BLaER1 (cell line): ENCODE measurements at regions not wholly inside any gene's neighbourhood (a gene's known extent, or its start where the extent isn't known, plus 50 kb on each side); places are given as distances from the start of the nearest gene placed in this dataset.
A peak's percentile ranks its signal among the peaks of the same experiment; 100 is the strongest.

Experiments
- H3K27ac ChIP-seq: shearing (Covaris generic); formaldehyde crosslinking; 2 replicates; pipeline ENCODE4 v1.8.1; 2022
- H3K27me3 ChIP-seq: shearing (Covaris generic); formaldehyde crosslinking; 2 replicates; pipeline ENCODE4 v1.8.1; 2022
- H3K36me3 ChIP-seq: shearing (Covaris generic); formaldehyde crosslinking; 2 replicates; pipeline ENCODE4 v1.8.1; 2022
- H3K4me1 ChIP-seq: shearing (Covaris generic); formaldehyde crosslinking; 2 replicates; pipeline ENCODE4 v1.8.1; 2022
- H3K4me2 ChIP-seq: shearing (Covaris generic); formaldehyde crosslinking; 2 replicates; pipeline ENCODE4 v1.8.1; 2022
- H3K4me3 ChIP-seq: shearing (Covaris generic); formaldehyde crosslinking; 2 replicates; pipeline ENCODE4 v1.8.1; 2022
- H3K9ac ChIP-seq: shearing (Covaris generic); formaldehyde crosslinking; 2 replicates; pipeline ENCODE4 v1.8.1; 2022
- H3K9me3 ChIP-seq: shearing (Covaris generic); formaldehyde crosslinking; 2 replicates; pipeline ENCODE4 v1.8.1; 2022
- H4K20me1 ChIP-seq: shearing (Covaris generic); formaldehyde crosslinking; 2 replicates; pipeline ENCODE4 v1.8.1; 2022
- Cebpa-rat ChIP-seq: shearing (Covaris generic); IDR thresholded peaks from 2 replicates; pipeline ENCODE4 v1.8.1; 2022

GRCh38 chr16:79765431-79765830 lies 164.9 kb upstream of the MAF start:
- H3K27me3 ChIP-seq: no peaks in the 10 kb centered on the region
- H3K4me2 ChIP-seq: no peak overlapping the region
- H3K4me1 ChIP-seq: peaks cover 26% of the 10 kb centered on the region
- no peaks in the 10 kb centered on the region for H3K9me3 ChIP-seq
- no peak overlapping the region for H3K4me3 ChIP-seq
- no peak overlapping the region for H3K27ac ChIP-seq
- H4K20me1 ChIP-seq: no peaks in the 10 kb centered on the region
- H3K9ac ChIP-seq: no peak overlapping the region
- H3K36me3 ChIP-seq: no peaks in the 10 kb centered on the region
- TF ChIP-seq Cebpa-rat: no peak

- H3K4me1 ChIP-seq: peaks cover 20% of the 10 kb centered on the region
- no peak overlapping the region for H3K9ac ChIP-seq
- no peaks in the 10 kb centered on the region for H3K27me3 ChIP-seq
- H3K36me3 ChIP-seq: no peaks in the 10 kb centered on the region
- no peaks in the 10 kb centered on the region for H3K9me3 ChIP-seq
- no peaks in the 10 kb centered on the region for H4K20me1 ChIP-seq
- H3K4me2 ChIP-seq: no peak overlapping the region
- TF ChIP-seq Cebpa-rat: no peak
- H3K27ac ChIP-seq: no peak overlapping the region
- H3K4me3 ChIP-seq: no peak overlapping the region
Observed at GRCh38 chr16:79764415-79765110, 164.0 kb upstream of the MAF start.

GRCh38 chr16:79762217-79762616 lies 161.7 kb upstream of the MAF start:
- no peaks in the 10 kb centered on the region for H4K20me1 ChIP-seq
- no peak for TF ChIP-seq Cebpa-rat
- no peak overlapping the region for H3K27ac ChIP-seq
- H3K4me3 ChIP-seq: no peak overlapping the region
- H3K9ac ChIP-seq: no peak overlapping the region
- H3K27me3 ChIP-seq: no peaks in the 10 kb centered on the region
- no peak overlapping the region for H3K4me2 ChIP-seq
- H3K9me3 ChIP-seq: no peaks in the 10 kb centered on the region
- no peaks in the 10 kb centered on the region for H3K4me1 ChIP-seq
- H3K36me3 ChIP-seq: no peaks in the 10 kb centered on the region

- H3K4me2 ChIP-seq: no peak overlapping the region
Observed at GRCh38 chr16:79758615-79759346, 158.2 kb upstream of the MAF start.

GRCh38 chr16:79757968-79758367 lies 157.4 kb upstream of the MAF start:
- no peak overlapping the region for H3K4me2 ChIP-seq
- no peak for TF ChIP-seq Cebpa-rat
- no peaks in the 10 kb centered on the region for H3K9me3 ChIP-seq
- no peaks in the 10 kb centered on the region for H3K27me3 ChIP-seq
- no peaks in the 10 kb centered on the region for H4K20me1 ChIP-seq
- peaks cover 9% of the 10 kb centered on the region for H3K4me1 ChIP-seq
- no peaks in the 10 kb centered on the region for H3K36me3 ChIP-seq
- no peak overlapping the region for H3K4me3 ChIP-seq
- no peak overlapping the region for H3K9ac ChIP-seq
- H3K27ac ChIP-seq: no peak overlapping the region

More at GRCh38 chr16:79758615-79759346, 158.2 kb upstream of the MAF start:
- H3K27ac ChIP-seq: no peak overlapping the region
- H4K20me1 ChIP-seq: no peaks in the 10 kb centered on the region
- peaks cover 9% of the 10 kb centered on the region for H3K4me1 ChIP-seq
- H3K27me3 ChIP-seq: no peaks in the 10 kb centered on the region
- no peaks in the 10 kb centered on the region for H3K9me3 ChIP-seq
- H3K9ac ChIP-seq: no peak overlapping the region
- H3K4me3 ChIP-seq: no peak overlapping the region
- no peaks in the 10 kb centered on the region for H3K36me3 ChIP-seq
- no peak for TF ChIP-seq Cebpa-rat

- no peak overlapping the region for H3K27ac ChIP-seq
- H3K36me3 ChIP-seq: no peaks in the 10 kb centered on the region
- H3K9ac ChIP-seq: no peak overlapping the region
- H3K9me3 ChIP-seq: no peaks in the 10 kb centered on the region
- H3K4me2 ChIP-seq: no peak overlapping the region
- peaks cover 9% of the 10 kb centered on the region for H3K4me1 ChIP-seq
- no peak for TF ChIP-seq Cebpa-rat
- H3K27me3 ChIP-seq: no peaks in the 10 kb centered on the region
- H4K20me1 ChIP-seq: no peaks in the 10 kb centered on the region
- no peak overlapping the region for H3K4me3 ChIP-seq
Observed at GRCh38 chr16:79757163-79757562, 156.6 kb upstream of the MAF start.

- no peaks in the 10 kb centered on the region for H3K9me3 ChIP-seq
- H3K9ac ChIP-seq: no peak overlapping the region
- H3K36me3 ChIP-seq: no peaks in the 10 kb centered on the region
- no peaks in the 10 kb centered on the region for H3K27me3 ChIP-seq
- no peak overlapping the region for H3K27ac ChIP-seq
- H4K20me1 ChIP-seq: no peaks in the 10 kb centered on the region
- TF ChIP-seq Cebpa-rat: no peak
- H3K4me3 ChIP-seq: no peak overlapping the region
- H3K4me1 ChIP-seq: peaks cover 9% of the 10 kb centered on the region
- no peak overlapping the region for H3K4me2 ChIP-seq
Observed at GRCh38 chr16:79756571-79756970, 156.0 kb upstream of the MAF start.

GRCh38 chr16:79754501-79754900 lies 154.0 kb upstream of the MAF start:
- Histone ChIP-seq H3K36me3 (no peaks in the 10 kb centered on the region), H3K27ac (no peak overlapping the region), H4K20me1 (no peaks in the 10 kb centered on the region), H3K9me3 (no peaks in the 10 kb centered on the region), H3K4me2 (peak overlapping the region; percentile 43; the same call in 1 of the 2 replicates), H3K4me3 (no peak overlapping the region), H3K9ac (no peak overlapping the region), H3K4me1 (peaks cover 9% of the 10 kb centered on the region), H3K27me3 (no peaks in the 10 kb centered on the region)
- TF ChIP-seq Cebpa-rat: no peak

- Histone ChIP-seq H3K9me3 (no peaks in the 10 kb centered on the region), H3K27me3 (no peaks in the 10 kb centered on the region), H4K20me1 (no peaks in the 10 kb centered on the region), H3K9ac (no peak overlapping the region), H3K4me3 (no peak overlapping the region), H3K27ac (no peak overlapping the region), H3K4me2 (no peak overlapping the region), H3K4me1 (peaks cover 9% of the 10 kb centered on the region), H3K36me3 (no peaks in the 10 kb centered on the region)
- no peak for TF ChIP-seq Cebpa-rat
Observed at GRCh38 chr16:79754081-79754480, 153.5 kb upstream of the MAF start.

GRCh38 chr16:79753286-79753685 lies 152.7 kb upstream of the MAF start:
- H3K9ac ChIP-seq: no peak overlapping the region
- H3K27me3 ChIP-seq: no peaks in the 10 kb centered on the region
- H3K36me3 ChIP-seq: no peaks in the 10 kb centered on the region
- H4K20me1 ChIP-seq: no peaks in the 10 kb centered on the region
- H3K4me2 ChIP-seq: no peak overlapping the region
- H3K4me1 ChIP-seq: peaks cover 9% of the 10 kb centered on the region
- no peak overlapping the region for H3K4me3 ChIP-seq
- TF ChIP-seq Cebpa-rat: no peak
- H3K27ac ChIP-seq: no peak overlapping the region
- no peaks in the 10 kb centered on the region for H3K9me3 ChIP-seq
